ENCODE measurements at regions not wholly inside any gene's neighbourhood (a gene's known extent, or its start where the extent isn't known, plus 50 kb on each side); places are given as distances from the start of the nearest gene placed in this dataset.

DNA sequence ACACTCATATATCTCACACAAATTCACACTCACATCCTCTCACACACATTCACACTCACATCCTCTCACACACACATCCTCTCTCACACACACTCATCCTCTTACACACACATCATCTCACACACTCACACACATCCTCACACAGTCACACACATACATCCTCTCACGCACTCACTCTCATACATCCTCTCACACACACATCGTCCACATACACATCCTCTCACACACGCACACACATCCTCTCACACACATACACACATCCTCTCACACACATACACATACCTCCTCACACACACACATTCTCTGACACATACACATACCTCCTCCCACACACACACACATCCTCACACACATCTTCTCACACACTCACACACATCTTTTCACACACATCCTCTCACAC, 129.1 kb upstream of the SLC30A5 start:
- TF ChIP-seq, protein P1, sequence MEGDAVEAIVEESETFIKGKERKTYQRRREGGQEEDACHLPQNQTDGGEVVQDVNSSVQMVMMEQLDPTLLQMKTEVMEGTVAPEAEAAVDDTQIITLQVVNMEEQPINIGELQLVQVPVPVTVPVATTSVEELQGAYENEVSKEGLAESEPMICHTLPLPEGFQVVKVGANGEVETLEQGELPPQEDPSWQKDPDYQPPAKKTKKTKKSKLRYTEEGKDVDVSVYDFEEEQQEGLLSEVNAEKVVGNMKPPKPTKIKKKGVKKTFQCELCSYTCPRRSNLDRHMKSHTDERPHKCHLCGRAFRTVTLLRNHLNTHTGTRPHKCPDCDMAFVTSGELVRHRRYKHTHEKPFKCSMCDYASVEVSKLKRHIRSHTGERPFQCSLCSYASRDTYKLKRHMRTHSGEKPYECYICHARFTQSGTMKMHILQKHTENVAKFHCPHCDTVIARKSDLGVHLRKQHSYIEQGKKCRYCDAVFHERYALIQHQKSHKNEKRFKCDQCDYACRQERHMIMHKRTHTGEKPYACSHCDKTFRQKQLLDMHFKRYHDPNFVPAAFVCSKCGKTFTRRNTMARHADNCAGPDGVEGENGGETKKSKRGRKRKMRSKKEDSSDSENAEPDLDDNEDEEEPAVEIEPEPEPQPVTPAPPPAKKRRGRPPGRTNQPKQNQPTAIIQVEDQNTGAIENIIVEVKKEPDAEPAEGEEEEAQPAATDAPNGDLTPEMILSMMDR (conservative IDR thresholded peaks at IDR 0.05), result no peak
- no peak for TF ChIP-seq ZFX (IDR thresholded peaks at IDR 0.05)
